Osteocyte (in vitro differentiated cells): ENCODE measurements at regions not wholly inside any gene's neighbourhood (a gene's known extent, or its start where the extent isn't known, plus 50 kb on each side); places are given as distances from the start of the nearest gene placed in this dataset.

Source experiments
- DNase-seq: peaks from one replicate; pipeline ENCODE4 v3.0.0; 2021; ENCODE audit warnings: mixed read lengths; ENCODE audit not compliant: unreplicated experiment; ENCODE audit errors: extremely low spot score
- H3K27ac Mint-ChIP-seq: one replicate; pipeline ENCODE4 v1.8.0; 2021; ENCODE audit warnings: mild to moderate bottlenecking, mixed read lengths; ENCODE audit not compliant: unreplicated experiment
- H3K27me3 Mint-ChIP-seq: one replicate; pipeline ENCODE4 v1.8.0; 2021; ENCODE audit warnings: mixed read lengths; ENCODE audit not compliant: unreplicated experiment
- H3K36me3 Mint-ChIP-seq: one replicate; pipeline ENCODE4 v1.8.0; 2021; ENCODE audit warnings: mixed read lengths; ENCODE audit not compliant: unreplicated experiment
- H3K4me1 Mint-ChIP-seq: one replicate; pipeline ENCODE4 v1.8.0; 2021; ENCODE audit warnings: mixed read lengths; ENCODE audit not compliant: unreplicated experiment
- H3K4me3 Mint-ChIP-seq: one replicate; pipeline ENCODE4 v1.8.0; 2021; ENCODE audit warnings: mild to moderate bottlenecking, moderate library complexity, mixed read lengths; ENCODE audit not compliant: unreplicated experiment
- H3K9me3 Mint-ChIP-seq: one replicate; pipeline ENCODE4 v1.8.0; 2021; ENCODE audit warnings: mixed read lengths; ENCODE audit not compliant: unreplicated experiment
- CTCF ChIP-seq: fragments of 200-600 bp; sonication (generic); IDR thresholded peaks from 2 replicates; pipeline ENCODE4 v1.5.0; 2021; ENCODE audit warnings: antibody characterized with exemption, mild to moderate bottlenecking, moderate library complexity

DNA sequence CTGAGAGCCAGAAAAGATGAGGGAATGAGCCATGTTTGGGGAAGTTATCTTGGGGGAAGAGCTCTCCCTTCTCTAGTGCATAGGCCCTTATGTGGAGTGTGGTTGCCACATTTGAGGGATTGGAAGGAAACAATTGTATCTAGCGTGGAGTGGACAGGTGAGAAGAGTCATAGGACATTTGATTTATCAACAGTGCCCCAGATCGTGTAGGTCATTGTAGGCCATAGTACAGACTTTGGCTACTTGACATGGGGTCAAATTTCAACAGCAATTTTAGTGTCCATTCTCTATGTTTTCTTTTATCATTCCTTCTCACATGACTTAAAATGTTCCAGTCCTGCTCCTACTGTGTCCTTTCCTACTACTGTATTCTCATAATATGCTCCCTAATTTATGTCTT is 1182.8 kb downstream of the SORCS1 start:
- TF ChIP-seq CTCF = no peak
- Mint-ChIP-seq H3K4me1 (no peaks in the 10 kb centered on the region), H3K36me3 (no peaks in the 10 kb centered on the region), H3K27ac (no peak overlapping the region), H3K27me3 (no peaks in the 10 kb centered on the region), H3K9me3 (peaks cover 32% of the 10 kb centered on the region), H3K4me3 (no peak overlapping the region)
- DNase-seq = no peak

DNA sequence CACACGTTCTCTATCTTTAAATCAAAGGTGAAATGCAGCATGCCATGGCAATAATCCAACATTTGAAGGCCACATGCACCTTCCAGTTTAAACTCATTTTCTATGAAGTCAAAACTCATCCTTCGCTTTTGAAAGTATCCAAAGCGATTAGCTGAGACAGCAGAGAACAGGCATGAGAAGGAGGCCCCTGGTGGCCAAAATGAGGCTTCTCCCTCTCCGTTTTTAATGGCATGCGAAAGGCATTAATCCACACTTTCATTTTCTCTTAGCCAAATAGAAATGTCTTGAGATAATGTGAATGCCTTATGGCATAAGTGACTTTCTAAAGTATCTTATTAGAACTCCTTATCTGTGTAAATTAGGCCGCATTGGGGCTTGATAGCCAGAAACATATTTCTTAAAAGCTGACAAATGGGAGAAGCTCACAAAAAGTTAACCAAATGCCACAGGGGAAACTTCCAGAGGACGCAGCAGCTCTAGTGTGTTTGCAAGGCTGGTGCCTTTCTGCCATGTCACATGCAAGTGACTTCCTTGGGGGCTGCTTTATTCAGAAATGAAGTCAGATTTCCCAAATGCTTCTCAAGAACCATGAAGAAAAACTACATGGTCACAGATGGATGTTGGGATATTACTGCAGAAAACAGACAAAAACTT is 1189.6 kb downstream of the SORCS1 start:
- Mint-ChIP-seq H3K4me1 (no peaks in the 10 kb centered on the region), H3K27me3 (no peaks in the 10 kb centered on the region), H3K4me3 (no peak overlapping the region), H3K27ac (no peak overlapping the region), H3K36me3 (no peaks in the 10 kb centered on the region), H3K9me3 (peaks cover 11% of the 10 kb centered on the region)
- DNase-seq = no peak
- TF ChIP-seq CTCF = peak; percentile 31

GRCh38 chr10:105973902-105974301 is 1190.6 kb downstream of the SORCS1 start:
- H3K36me3 Mint-ChIP-seq = no peaks in the 10 kb centered on the region
- peaks cover 11% of the 10 kb centered on the region for H3K9me3 Mint-ChIP-seq
- no peaks in the 10 kb centered on the region for H3K27me3 Mint-ChIP-seq
- H3K4me3 Mint-ChIP-seq = no peak overlapping the region
- no peak overlapping the region for H3K27ac Mint-ChIP-seq
- DNase-seq = no peak
- no peak for TF ChIP-seq CTCF
- no peaks in the 10 kb centered on the region for H3K4me1 Mint-ChIP-seq

DNA sequence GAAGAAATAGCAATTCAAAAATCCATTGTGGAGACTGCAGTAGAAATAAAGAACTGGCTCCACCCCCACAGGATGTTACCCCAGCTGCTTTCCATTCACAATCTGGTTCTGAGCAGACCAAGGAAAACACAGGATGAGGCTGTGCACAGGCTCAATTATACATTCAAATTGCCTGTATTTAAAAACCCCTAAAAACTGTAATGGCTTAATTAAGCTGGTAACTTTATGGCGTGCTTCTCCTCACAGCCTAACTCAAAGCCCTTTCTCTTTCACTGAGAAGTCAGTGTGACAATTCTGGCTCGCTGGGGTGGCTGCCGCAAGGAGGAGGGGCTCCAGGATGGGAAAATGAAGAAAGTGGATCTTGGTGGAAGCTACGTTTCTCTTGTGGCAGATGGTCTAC is 1191.1 kb downstream of the SORCS1 start:
- Mint-ChIP-seq H3K4me1 (no peaks in the 10 kb centered on the region), H3K9me3 (peaks cover 11% of the 10 kb centered on the region), H3K27me3 (no peaks in the 10 kb centered on the region), H3K36me3 (no peaks in the 10 kb centered on the region), H3K27ac (no peak overlapping the region), H3K4me3 (no peak overlapping the region)
- no peak for TF ChIP-seq CTCF
- no peak for DNase-seq

- H3K36me3 Mint-ChIP-seq = no peaks in the 10 kb centered on the region
- H3K27me3 Mint-ChIP-seq = no peaks in the 10 kb centered on the region
- DNase-seq = no peak
- H3K9me3 Mint-ChIP-seq = peaks cover 5% of the 10 kb centered on the region
- H3K4me1 Mint-ChIP-seq = no peaks in the 10 kb centered on the region
- no peak overlapping the region for H3K4me3 Mint-ChIP-seq
- no peak overlapping the region for H3K27ac Mint-ChIP-seq
- no peak for TF ChIP-seq CTCF
These were observed 1193.0 kb downstream of the SORCS1 start for GRCh38 chr10:105971460-105971859.
